Inflammatory macrophage treated with lipopolysaccharide for 4 hours (primary cell): ENCODE measurements at regions not wholly inside any gene's neighbourhood (a gene's known extent, or its start where the extent isn't known, plus 50 kb on each side); places are given as distances from the start of the nearest gene placed in this dataset.
"Not testable (repeated sequence)": the region's sequence is repeated elsewhere in the genome, so short reads cannot be mapped to it uniquely, and the experiment has no call there.

ENCODE experiments used
- DNase-seq: peaks from one replicate; pipeline ENCODE4 v3.0.0-alpha.2; 2020

- DNase-seq = not testable (repeated sequence)
Measured at GRCh38 chr4:56134834-56135233, 186.1 kb downstream of the CEP135 start.

DNA sequence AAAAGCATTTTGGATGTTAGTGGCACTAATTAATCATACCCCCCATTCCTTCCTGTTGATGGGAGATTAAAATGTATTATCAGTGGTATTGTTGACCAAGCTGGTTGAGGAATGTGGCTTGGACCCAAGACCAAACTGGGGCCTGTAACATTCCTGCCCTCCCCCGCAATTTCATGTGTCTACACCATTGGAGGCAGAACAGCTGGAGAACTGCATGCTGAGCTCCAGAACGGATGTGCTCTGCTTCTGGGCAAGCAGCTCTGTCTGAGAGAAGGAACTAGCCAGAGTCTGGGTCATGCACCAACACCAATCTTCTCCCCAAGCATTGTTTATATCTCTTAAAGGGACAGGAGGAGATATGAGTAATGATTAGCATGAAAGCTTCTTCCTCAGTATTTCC lies 185.5 kb downstream of the CEP135 start:
- DNase-seq = no peak

GRCh38 chr4:56132835-56133234 lies 184.1 kb downstream of the CEP135 start:
- no peak for DNase-seq

DNA sequence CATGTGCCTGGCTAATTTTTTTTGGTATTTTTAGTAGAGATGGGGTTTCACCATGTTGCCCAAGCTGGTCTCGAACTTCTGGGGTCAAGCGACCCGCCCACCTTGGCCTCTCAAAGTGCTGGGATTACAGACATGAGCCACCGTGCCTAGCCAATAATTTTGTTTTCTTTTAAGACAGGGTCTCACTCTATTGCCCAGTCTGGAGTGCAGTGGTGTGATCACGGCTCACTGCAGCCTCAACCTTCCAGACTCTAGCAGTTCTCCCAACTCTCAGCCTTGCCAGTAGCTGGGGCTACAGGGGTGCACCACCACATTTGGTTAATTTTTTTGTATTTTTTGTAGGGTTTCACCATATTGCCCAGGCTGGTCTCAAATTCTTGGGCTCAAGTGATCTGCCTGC lies 183.4 kb downstream of the CEP135 start:
- not testable (repeated sequence) for DNase-seq

DNA sequence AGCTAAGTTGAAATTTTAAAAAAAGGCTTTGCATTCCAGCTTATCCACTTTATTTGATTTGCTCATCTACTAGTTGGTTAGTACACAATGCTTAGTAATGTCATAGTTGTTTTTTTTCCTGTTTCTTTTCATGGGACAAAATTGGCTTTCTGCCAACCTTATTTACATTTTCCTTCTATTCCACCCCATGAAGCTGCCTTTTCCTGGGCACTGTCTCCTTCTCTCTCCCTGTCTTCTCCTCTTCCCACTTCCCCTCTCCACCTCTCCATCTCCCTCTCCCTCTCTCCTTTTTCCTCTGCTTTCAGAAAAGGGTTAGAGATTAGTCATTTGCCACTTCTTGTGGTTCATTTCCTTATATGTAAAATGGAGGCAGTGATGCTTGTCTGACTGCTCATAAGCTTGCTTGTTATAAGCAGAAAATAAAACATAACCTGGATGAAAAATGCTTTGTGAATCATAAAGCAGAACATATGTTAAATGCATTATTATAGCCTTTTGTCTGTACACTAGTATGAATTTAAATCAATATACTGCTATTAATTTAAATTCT lies 181.9 kb downstream of the CEP135 start:
- no peak for DNase-seq

GRCh38 chr4:56129431-56129861 lies 180.7 kb downstream of the CEP135 start:
- DNase-seq = no peak

GRCh38 chr4:56128213-56128612 lies 179.5 kb downstream of the CEP135 start:
- no peak for DNase-seq

GRCh38 chr4:56127716-56128115 lies 179.0 kb downstream of the CEP135 start:
- DNase-seq = no peak

GRCh38 chr4:56123547-56123946 lies 174.8 kb downstream of the CEP135 start:
- DNase-seq = no peak

DNA sequence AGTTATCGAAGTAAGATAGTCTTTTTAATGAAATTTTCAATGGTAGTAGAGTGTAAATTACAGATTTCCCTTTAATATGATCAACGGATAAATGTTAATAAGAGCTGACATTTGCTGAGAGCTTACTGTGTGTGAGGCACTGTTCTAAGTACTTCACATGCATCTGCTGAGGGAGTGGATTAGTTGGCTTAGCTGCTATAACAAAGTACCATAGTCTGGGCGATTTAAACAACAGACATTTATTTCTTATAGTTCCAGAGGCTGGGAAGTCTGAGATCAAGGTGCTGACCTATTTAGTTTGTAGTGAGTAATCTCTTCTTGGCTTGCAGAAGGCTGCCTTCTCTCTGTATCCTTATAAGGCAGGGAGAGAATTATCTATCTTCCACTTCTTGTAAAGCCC lies 174.3 kb downstream of the CEP135 start:
- no peak for DNase-seq

DNA sequence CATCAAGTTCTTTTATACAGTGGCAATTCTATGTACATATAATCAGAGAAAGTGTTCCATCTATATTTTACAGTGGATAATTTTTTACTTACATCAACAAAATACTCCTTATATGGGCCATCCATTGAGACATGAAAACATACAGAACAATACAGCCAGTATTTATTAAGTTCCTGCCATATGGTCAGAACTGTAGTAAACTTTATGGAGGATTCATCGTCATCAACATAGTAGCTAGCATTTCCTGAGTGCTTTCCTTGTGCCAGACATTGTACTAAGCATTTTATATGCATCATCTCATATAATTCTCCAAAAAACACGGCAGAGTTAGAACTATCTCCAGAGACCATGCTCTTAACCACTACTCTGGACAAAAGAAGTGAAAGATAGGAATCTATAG lies 170.1 kb downstream of the CEP135 start:
- no peak for DNase-seq

- no peak for DNase-seq
Measured at GRCh38 chr4:56118055-56118454, 169.3 kb downstream of the CEP135 start.

DNA sequence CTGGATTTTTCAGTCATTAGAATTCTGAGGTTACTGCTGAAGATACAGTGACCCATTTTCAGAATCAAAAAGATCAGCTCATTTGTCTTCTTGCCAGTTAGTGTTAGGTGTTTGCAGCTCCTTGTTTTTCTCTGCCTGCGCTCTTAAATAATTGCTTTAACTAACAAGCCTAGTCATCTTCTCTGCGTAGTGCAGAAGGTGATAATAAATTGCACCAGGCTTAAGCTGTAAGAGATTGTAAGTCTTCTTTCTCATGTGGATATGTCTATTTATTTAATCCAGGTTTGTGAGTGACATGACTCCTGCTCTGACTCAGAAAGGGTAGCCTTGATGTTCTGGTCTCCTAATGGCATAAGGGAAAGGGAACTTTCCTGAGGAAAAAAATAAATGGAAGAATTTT lies 167.2 kb downstream of the CEP135 start:
- DNase-seq = no peak

DNA sequence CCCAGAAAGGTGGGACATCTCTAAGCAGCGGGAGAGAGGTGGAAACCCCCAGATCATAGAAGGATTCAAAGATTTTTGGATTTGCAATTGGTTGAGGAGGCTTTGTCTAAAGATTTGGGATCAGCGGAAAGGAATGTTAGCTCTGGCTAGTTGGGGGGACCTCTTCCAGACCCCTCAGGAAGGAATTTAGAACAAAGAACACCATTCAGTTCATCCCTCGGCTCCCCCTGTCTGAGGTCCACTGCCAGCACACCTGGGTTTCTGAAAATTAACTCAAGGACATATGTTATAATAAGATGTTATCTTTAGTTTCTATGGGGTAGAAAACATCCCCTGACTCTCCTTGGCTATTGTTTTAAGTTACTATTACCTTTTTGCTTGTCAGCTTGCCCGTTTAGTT lies 163.6 kb downstream of the CEP135 start:
- DNase-seq = no peak

- no peak for DNase-seq
Measured at GRCh38 chr4:56106180-56107147, 157.7 kb downstream of the CEP135 start.

DNA sequence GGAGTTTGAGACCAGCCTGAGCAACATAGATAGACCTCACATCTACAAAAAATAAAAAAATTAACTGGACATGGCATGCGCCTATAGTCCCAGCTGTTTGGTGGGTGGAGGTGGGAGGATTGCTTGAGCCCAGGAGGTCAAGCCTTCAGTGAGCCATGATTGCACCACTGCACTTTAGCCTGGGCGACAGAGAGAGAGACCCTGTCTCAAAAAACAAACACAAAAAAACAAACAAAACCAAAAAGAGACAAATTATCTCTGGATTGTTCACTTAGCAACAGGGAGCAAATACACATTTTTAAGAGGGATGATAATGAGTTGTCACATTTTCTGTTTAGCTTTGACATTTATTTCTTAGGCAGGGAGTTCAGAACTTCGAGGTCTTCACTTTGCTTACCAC lies 155.4 kb downstream of the CEP135 start:
- DNase-seq = no peak

DNA sequence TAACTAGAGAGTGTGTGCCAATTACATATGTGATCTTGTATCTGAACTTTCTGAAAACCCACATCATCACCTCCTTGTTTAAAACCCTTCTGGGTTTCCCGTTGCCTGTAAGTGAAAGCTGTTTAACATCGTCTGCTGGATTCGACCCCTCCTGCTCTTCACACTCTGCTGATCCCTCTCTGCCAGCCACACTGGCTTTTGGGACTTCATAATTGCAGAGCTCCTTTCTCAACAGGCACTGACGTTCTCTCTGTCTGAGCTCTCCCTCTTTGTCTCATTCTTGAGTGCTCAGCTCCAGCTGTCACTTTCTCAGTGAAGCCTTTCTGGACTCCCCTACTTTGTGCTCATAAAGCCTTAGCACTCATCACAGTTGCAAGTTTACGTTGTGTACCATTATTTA lies 153.9 kb downstream of the CEP135 start:
- no peak for DNase-seq

- no peak for DNase-seq
Measured at GRCh38 chr4:56099378-56099786, 150.6 kb downstream of the CEP135 start.

DNA sequence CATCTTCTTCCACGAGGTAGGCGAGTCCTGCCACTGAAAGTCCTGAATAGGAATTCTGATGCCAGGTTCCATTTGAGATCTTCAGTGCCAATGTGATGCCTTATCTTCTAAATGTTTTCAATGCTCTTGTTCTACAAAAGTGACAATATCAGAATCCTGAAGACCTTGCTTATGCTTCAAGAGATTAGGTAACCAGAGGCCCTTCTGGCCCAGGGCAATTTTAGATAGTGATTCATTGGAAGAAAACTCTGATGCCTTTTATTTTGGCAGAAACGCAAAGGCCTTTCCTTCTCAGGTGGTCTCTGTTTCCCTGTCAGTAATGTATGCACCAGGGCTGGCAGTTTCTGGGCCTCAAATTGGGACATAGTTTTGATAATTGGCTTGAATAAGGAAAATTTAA lies 144.8 kb downstream of the CEP135 start:
- no peak for DNase-seq

GRCh38 chr4:56092540-56092939 lies 143.8 kb downstream of the CEP135 start:
- no peak for DNase-seq

- no peak for DNase-seq
Measured at GRCh38 chr4:56086561-56086960, 137.8 kb downstream of the CEP135 start.

DNA sequence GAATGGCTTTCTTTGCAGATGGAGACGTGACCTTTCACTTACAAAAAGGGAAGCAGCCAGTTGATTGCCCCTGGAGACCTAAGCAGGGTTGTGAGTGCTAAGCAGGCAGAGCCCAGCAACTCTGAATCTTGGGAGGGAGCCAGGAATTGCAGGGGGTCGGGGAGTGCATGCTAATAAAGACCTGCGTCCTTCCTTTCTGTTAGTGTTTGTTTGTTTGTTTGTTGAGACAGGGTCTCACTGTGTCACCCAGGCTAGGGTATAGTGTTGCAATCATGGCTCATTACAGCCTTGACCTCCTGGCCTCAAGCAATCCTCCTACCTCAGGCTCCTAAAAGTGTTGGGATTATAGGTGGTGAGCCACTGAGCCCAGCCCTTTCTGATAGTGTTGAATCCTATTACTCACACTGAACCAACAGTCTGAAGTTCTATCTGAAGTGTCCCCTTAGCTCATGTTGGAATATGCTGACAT lies 137.4 kb downstream of the CEP135 start:
- DNase-seq = no peak

DNA sequence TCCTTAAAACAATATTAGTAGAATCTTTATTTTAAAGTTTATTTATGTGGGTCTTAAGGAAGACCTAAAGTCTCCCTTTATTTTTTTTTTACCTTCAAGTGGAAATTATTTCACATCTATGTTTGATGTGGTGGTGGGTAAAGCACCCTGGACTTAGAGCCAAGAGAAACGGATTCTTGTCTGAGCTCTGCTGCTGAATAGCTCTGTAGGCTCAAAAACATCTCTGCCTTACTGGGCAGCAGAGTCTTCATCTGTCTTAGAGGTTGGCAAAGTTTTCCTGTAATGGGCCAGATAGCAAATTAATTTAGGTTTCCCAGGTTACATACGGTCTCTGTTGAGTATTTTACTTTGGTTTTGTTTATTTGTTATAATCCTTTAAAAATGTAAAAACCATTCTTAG lies 136.5 kb downstream of the CEP135 start:
- DNase-seq = no peak

- DNase-seq = no peak
Measured at GRCh38 chr4:56084851-56085250, 136.1 kb downstream of the CEP135 start.
